AG04449 (cell line): ENCODE measurements at regions not wholly inside any gene's neighbourhood (a gene's known extent, or its start where the extent isn't known, plus 50 kb on each side); places are given as distances from the start of the nearest gene placed in this dataset.

Experiments used
- CTCF ChIA-PET: fragments of 350-600 bp; formaldehyde crosslinking; extraction: SDS; loops from one replicate; lab custom pipeline; 2021; ENCODE audit warnings: antibody characterized with exemption; lab: Yijun Ruan, JAX
- POLR2A ChIA-PET: fragments of 400-600, 350-600 bp; formaldehyde crosslinking; extraction: SDS; loops from one replicate; lab custom pipeline; 2020; ENCODE audit warnings: antibody characterized with exemption, inconsistent platforms; lab: Yijun Ruan, JAX
- DNase-seq: peaks from one replicate; pipeline ENCODE4 v3.0.0-alpha.2; 2010; ENCODE audit warnings: low read depth, low spot score
- H3K4me3 ChIP-seq: 2 replicates; pipeline ENCODE4 v1.5.1; 2011; ENCODE audit warnings: low read depth, mild to moderate bottlenecking, control low read depth, low read length
- CTCF ChIP-seq: IDR thresholded peaks from one replicate; pipeline ENCODE4 v1.5.1; 2011; ENCODE audit warnings: mild to moderate bottlenecking, moderate library complexity, low read length, control low read depth, inconsistent platforms; ENCODE audit not compliant: insufficient read depth; ENCODE audit errors: missing control alignments

- no peak for DNase-seq
- CTCF ChIA-PET: interaction anchor here (0.6 kb wide), 1 partner anchor 803 kb away, joined by 4 read pairs; no protein-coding TSS in a partner anchor
- POLR2A ChIA-PET: no interaction called here
- no peak for TF ChIP-seq CTCF
- H3K4me3 ChIP-seq: no peak overlapping the region
Measured at GRCh38 chr6:14451594-14452374, 334.2 kb downstream of the CD83 start.

GRCh38 chr6:14452567-14453527, 335.3 kb downstream of the CD83 start:
- DNase-seq: no peak
- CTCF ChIA-PET: interaction anchor here (0.6 kb wide), 1 partner anchor 802 kb away, joined by 4 read pairs; no protein-coding TSS in a partner anchor
- POLR2A ChIA-PET: no interaction called here
- no peak for TF ChIP-seq CTCF
- H3K4me3 ChIP-seq: no peak overlapping the region

GRCh38 chr6:14453712-14454472, 336.3 kb downstream of the CD83 start:
- no peak overlapping the region for H3K4me3 ChIP-seq
- no peak for DNase-seq
- ChIA-PET CTCF (no interaction called here), POLR2A (no interaction called here)
- TF ChIP-seq CTCF: no peak

GRCh38 chr6:14454473-14454775, 336.9 kb downstream of the CD83 start:
- ChIA-PET CTCF (no interaction called here), POLR2A (interaction anchor here (0.8 kb wide), 1 partner anchor 24 kb away, joined by 3 read pairs; no protein-coding TSS in a partner anchor)
- no peak for TF ChIP-seq CTCF

GRCh38 chr6:14455427-14455826, 337.9 kb downstream of the CD83 start:
- DNase-seq: no peak
- TF ChIP-seq CTCF: no peak
- ChIA-PET POLR2A (interaction anchor here (0.8 kb wide), 1 partner anchor 25 kb away, joined by 3 read pairs; no protein-coding TSS in a partner anchor), CTCF (interaction anchor here (1.3 kb wide), 1 partner anchor 15 kb away, joined by 3 read pairs; no protein-coding TSS in a partner anchor)
- H3K4me3 ChIP-seq: no peak overlapping the region

More at GRCh38 chr6:14454473-14454775, 336.9 kb downstream of the CD83 start:
- no peak for DNase-seq
- H3K4me3 ChIP-seq: no peak overlapping the region
